ENCODE measurements at regions not wholly inside any gene's neighbourhood (a gene's known extent, or its start where the extent isn't known, plus 50 kb on each side); places are given as distances from the start of the nearest gene placed in this dataset.

- TF ChIP-seq REST (IDR thresholded peaks at IDR 0.05; ENCODE audit: insufficient replicate concordance, low read depth) (no peak), SPI1 (IDR thresholded peaks at IDR 0.05; ENCODE audit: borderline replicate concordance, low read depth) (no peak), CTCF (IDR thresholded peaks at IDR 0.05; ENCODE audit: insufficient read depth, low read length) (no peak), POLR2AphosphoS5 (IDR thresholded peaks at IDR 0.05; ENCODE audit: low read depth) (no peak), GABPA (IDR thresholded peaks at IDR 0.05; ENCODE audit: low read depth) (no peak)
- DNase-seq (ENCODE audit: low read depth in 1 of 2, low spot score in 1 of 2): no peak
- Histone ChIP-seq H3K27me3 (ENCODE audit: insufficient read depth, poor library complexity, severe bottlenecking) (no peaks in the 10 kb centered on the region), H3K27ac (replicated peaks) (no peak overlapping the region), H3K4me3 (replicated peaks; ENCODE audit: insufficient read depth, low read length) (no peak overlapping the region)
Measured at GRCh38 chr16:64381979-64382378, 739.9 kb downstream of the CDH11 start.

- H3K27ac ChIP-seq (replicated peaks): no peak overlapping the region
- no peak for DNase-seq (ENCODE audit: low read depth in 1 of 2, low spot score in 1 of 2)
- no peaks in the 10 kb centered on the region for H3K27me3 ChIP-seq (ENCODE audit: insufficient read depth, poor library complexity, severe bottlenecking)
- TF ChIP-seq CTCF (IDR thresholded peaks at IDR 0.05; ENCODE audit: insufficient read depth, low read length) (no peak), SPI1 (IDR thresholded peaks at IDR 0.05; ENCODE audit: borderline replicate concordance, low read depth) (no peak), GABPA (IDR thresholded peaks at IDR 0.05; ENCODE audit: low read depth) (no peak), REST (IDR thresholded peaks at IDR 0.05; ENCODE audit: insufficient replicate concordance, low read depth) (no peak), POLR2AphosphoS5 (IDR thresholded peaks at IDR 0.05; ENCODE audit: low read depth) (no peak)
- H3K4me3 ChIP-seq (replicated peaks; ENCODE audit: insufficient read depth, low read length): no peak overlapping the region
Measured at GRCh38 chr16:64380751-64381150, 741.1 kb downstream of the CDH11 start.

GRCh38 chr16:64375391-64375980, 746.4 kb downstream of the CDH11 start:
- Histone ChIP-seq H3K27ac (replicated peaks) (no peak overlapping the region), H3K27me3 (ENCODE audit: insufficient read depth, poor library complexity, severe bottlenecking) (no peaks in the 10 kb centered on the region), H3K4me3 (replicated peaks; ENCODE audit: insufficient read depth, low read length) (no peak overlapping the region)
- DNase-seq (ENCODE audit: low read depth in 1 of 2, low spot score in 1 of 2): no peak
- TF ChIP-seq SPI1 (IDR thresholded peaks at IDR 0.05; ENCODE audit: borderline replicate concordance, low read depth) (no peak), GABPA (IDR thresholded peaks at IDR 0.05; ENCODE audit: low read depth) (no peak)

- H3K4me3 ChIP-seq (replicated peaks; ENCODE audit: insufficient read depth, low read length): no peak overlapping the region
- no peak for TF ChIP-seq POLR2AphosphoS5 (IDR thresholded peaks at IDR 0.05; ENCODE audit: low read depth)
- no peak for TF ChIP-seq SPI1 (IDR thresholded peaks at IDR 0.05; ENCODE audit: borderline replicate concordance, low read depth)
- no peak for TF ChIP-seq REST (IDR thresholded peaks at IDR 0.05; ENCODE audit: insufficient replicate concordance, low read depth)
- TF ChIP-seq CTCF (IDR thresholded peaks at IDR 0.05; ENCODE audit: insufficient read depth, low read length): no peak
- TF ChIP-seq GABPA (IDR thresholded peaks at IDR 0.05; ENCODE audit: low read depth): no peak
- no peak overlapping the region for H3K27ac ChIP-seq (replicated peaks)
- DNase-seq (ENCODE audit: low read depth in 1 of 2, low spot score in 1 of 2): no peak
- no peaks in the 10 kb centered on the region for H3K27me3 ChIP-seq (ENCODE audit: insufficient read depth, poor library complexity, severe bottlenecking)
Measured at GRCh38 chr16:64370112-64370511, 751.8 kb downstream of the CDH11 start.

Measured in HL-60 (cell line).